HG03469 (cell line): ENCODE measurements at regions not wholly inside any gene's neighbourhood (a gene's known extent, or its start where the extent isn't known, plus 50 kb on each side); places are given as distances from the start of the nearest gene placed in this dataset.

Experiments
- ATAC-seq: cut with Tn5 transposase; IDR thresholded peaks from one replicate; pipeline ENCODE4 v1.9.1; 2021; ENCODE audit warnings: mild to moderate bottlenecking, moderate library complexity, moderate number of reproducible peaks; ENCODE audit not compliant: unreplicated experiment

DNA sequence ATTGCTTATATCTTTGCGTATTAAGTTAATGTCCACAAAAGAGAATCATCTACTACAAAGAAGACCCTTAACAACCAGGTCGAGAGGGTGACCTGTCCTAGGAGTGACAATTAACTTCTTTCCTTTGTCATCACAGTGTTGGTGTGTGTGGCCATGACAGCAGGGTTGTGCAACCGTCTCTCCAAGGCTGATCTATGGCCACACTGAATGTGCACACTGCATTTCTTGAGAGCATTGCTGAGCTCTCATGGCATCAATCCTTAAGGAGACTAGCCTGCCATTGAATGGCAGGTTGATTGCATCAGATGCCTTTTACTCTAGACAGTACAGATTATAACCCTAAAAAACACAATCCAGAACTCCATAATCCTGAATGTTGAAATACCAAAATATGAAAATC lies 86.5 kb upstream of the OLFM3 start:
- no peak for ATAC-seq

GRCh38 chr1:102074874-102075273 lies 78.1 kb upstream of the OLFM3 start:
- ATAC-seq, result no peak

DNA sequence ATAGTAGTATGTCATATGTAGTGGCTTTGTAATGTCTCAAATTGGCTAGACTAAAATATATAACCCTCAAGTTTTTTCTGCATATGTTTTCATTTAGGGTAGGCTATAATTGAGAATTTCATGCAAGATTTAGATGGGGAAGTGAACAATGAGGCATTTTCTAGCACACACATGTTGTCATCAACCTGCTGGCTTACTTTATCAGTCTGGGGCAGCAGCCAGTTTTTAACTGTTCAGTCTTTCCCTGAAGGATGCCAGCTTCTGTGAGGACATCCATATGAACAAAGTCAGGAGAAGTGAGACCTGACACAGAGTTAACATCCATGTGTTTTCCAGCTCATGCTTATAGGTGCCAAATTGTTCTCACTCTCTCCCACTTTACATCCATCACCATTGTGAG lies 74.7 kb upstream of the OLFM3 start:
- ATAC-seq, result no peak

DNA sequence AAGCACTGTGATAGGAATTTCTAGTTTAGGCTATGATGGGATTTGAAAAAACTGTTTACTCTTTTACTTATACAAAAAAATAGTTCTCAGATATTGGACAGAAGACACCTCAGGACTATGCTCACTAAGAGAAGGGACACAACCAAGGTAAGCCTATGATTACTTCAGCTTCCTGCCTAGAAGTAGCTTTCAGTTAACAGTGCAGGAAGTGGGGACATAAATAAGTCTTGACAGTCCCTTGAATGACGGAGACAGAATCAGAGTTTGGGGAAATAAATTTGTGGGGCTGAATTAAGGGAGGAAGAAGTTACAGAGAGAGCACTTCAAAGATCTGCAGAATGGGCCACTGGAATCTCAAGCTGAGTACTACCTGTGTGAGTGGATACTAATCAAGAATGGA lies 53.8 kb upstream of the OLFM3 start:
- ATAC-seq, result no peak

- ATAC-seq, result no peak
Measured at GRCh38 chr1:102047724-102048123, 51.0 kb upstream of the OLFM3 start.
